Uterus (tissue), 2 donors: ENCODE measurements at regions not wholly inside any gene's neighbourhood (a gene's known extent, or its start where the extent isn't known, plus 50 kb on each side); places are given as distances from the start of the nearest gene placed in this dataset.

Source experiments
- POLR2A ChIP-seq, 2 donors: fragments of 450-650 bp; IDR thresholded peaks; one replicate each; pipeline ENCODE4 v1.6.1; 2016; ENCODE audit warnings: antibody characterized with exemption in 2 of 2, mild to moderate bottlenecking in 1 of 2, moderate library complexity in 1 of 2
- TF ChIP-seq, protein P1 (sequence below), 4 experiments: fragments of 200-600 bp in 2 of 4; fragments of 450-650 bp in 2 of 4; sonication (generic) in 2 of 4; IDR thresholded peaks; one replicate each; pipeline ENCODE4 v1.5.1; 2016 to 2019; ENCODE audit warnings: antibody characterized with exemption in 4 of 4, mild to moderate bottlenecking in 2 of 4, moderate library complexity in 1 of 4

DNA sequence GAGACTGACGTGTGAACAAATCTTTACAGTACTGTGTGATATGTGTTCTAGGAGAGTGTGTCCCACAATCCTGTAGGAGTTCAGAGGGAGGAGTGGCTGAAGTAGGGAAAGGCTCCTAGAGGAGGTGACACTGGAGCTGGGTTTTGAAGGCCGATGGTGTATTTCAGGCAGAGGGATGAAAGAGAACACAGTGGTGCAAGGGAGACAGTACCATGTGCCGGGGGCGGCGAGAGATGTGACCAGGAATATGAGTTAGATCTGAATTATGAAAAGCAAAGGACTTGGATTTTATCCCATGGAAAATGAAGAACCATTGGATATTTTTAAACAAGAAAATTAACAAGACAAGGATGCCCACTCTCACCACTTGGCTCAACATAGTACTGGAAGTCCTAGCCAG, 77.0 kb upstream of the ESRRB start:
- TF ChIP-seq, protein P1, sequence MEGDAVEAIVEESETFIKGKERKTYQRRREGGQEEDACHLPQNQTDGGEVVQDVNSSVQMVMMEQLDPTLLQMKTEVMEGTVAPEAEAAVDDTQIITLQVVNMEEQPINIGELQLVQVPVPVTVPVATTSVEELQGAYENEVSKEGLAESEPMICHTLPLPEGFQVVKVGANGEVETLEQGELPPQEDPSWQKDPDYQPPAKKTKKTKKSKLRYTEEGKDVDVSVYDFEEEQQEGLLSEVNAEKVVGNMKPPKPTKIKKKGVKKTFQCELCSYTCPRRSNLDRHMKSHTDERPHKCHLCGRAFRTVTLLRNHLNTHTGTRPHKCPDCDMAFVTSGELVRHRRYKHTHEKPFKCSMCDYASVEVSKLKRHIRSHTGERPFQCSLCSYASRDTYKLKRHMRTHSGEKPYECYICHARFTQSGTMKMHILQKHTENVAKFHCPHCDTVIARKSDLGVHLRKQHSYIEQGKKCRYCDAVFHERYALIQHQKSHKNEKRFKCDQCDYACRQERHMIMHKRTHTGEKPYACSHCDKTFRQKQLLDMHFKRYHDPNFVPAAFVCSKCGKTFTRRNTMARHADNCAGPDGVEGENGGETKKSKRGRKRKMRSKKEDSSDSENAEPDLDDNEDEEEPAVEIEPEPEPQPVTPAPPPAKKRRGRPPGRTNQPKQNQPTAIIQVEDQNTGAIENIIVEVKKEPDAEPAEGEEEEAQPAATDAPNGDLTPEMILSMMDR (IDR thresholded peaks at IDR 0.05), result no peak
- TF ChIP-seq POLR2A (IDR thresholded peaks at IDR 0.05), result no peak
